HG03460 (cell line): ENCODE measurements at regions not wholly inside any gene's neighbourhood (a gene's known extent, or its start where the extent isn't known, plus 50 kb on each side); places are given as distances from the start of the nearest gene placed in this dataset.

Experiments
- ATAC-seq: cut with Tn5 transposase; IDR thresholded peaks from one replicate; pipeline ENCODE4 v1.9.1; 2021; ENCODE audit not compliant: unreplicated experiment

DNA sequence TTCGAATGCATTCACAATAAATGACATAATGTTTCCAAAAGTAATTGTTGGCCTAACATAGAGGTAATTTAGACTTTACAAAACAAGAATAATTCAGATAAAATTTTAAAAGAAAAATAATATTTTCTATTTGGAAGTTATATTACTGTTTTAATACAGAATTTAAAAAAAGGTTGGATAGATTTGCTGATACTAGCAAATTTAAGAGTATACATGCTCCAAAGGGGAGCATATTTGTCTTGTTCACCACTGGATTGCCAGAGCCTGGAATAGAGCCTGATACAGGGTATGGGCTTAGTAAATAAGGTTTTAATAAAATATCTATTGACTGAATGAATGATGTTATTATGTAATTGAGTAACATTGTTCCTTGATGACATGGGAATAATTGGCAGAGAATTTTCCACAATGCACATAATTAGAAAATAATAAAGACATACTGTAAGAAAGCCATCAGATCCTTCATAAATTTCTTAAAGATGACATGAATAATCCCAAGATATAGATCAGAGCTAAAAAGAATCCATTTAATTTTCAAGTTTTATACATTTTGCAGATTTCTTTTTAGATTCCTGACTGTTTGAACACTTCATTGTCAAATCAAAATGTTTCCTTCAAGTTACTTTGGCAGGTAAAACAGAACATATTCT lies 305.3 kb downstream of the SLC6A15 start:
- ATAC-seq: no peak

DNA sequence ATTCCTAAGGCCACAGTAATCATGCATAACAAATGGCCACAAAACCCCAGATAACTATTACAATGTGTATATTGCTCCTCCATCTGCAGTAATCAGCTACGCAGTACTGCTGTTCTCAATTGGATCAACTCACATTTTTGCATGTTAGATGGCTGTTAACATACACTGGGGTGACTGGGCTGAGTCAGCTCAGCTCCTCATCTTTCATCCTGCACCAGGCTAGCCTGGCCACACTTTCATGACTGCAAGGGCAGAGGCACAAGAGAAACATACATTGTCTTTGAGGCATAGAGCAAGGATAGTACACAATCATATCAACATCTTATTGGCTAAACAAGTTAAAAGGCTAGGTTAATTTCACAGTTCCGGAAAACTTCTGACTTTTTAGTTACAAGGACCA lies 306.6 kb downstream of the SLC6A15 start:
- no peak for ATAC-seq

DNA sequence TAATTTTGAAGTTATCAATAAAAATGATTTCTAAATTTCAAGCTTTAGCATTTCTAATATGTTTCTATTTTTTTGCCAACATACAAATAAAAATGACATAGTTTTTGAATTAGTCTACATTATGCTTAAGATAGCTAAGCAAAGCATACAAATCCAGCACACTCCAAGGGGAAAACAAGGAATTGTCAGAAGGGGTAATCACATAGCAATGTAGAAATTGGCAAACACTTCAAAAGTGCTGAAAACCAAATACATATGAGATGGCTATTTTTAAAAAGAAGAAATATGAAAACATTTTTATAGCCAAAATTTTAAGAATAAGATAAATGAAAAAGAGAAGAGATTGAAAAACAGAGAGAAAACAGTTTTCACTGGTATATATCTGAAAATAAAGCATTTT lies 308.0 kb downstream of the SLC6A15 start:
- no peak for ATAC-seq

GRCh38 chr12:84603484-84604248 lies 308.9 kb downstream of the SLC6A15 start:
- ATAC-seq: no peak

GRCh38 chr12:84601483-84601882 lies 311.1 kb downstream of the SLC6A15 start:
- no peak for ATAC-seq

DNA sequence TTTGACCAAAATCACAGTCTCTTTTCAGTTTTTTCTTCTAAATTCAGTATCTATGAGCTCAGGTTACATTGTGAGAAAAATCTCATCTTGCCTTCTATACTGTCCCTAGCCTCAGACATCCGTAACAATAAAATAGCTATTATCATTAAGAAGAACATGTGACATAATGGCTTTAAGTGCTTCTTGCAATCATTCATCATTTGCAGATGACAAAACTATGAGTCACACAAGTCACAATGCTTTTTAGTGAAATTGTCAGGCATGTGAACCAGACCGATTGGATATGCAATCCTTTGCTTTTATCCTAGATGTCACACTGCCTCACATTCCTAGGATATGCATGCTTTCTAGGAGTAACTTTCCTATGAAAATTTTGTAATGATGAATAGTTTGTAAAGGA lies 313.1 kb downstream of the SLC6A15 start:
- no peak for ATAC-seq

DNA sequence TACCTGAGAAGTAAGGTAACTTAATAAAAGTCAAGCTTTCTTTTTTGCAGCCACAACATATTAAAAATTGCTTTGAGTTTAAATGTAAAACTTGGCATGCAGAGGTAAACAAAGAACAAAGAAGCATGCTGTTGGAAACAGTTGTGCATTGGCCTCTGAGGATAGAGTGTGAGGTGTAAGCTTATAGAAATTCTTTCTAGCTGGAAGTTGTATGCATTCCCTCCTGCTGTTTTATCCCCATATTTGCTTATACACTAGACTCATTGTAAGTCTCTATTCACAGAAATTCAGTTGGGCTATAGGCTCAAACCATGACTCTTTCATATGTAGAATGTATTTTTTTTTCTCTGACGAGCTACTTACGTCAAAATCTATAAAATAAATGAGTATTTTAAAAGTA lies 316.3 kb downstream of the SLC6A15 start:
- ATAC-seq: no peak

GRCh38 chr12:84594157-84594556 lies 318.4 kb downstream of the SLC6A15 start:
- no peak for ATAC-seq

- ATAC-seq: no peak
Observed at GRCh38 chr12:84585776-84586395, 326.7 kb downstream of the SLC6A15 start.

- ATAC-seq: no peak
Observed at GRCh38 chr12:84572196-84572595, 340.4 kb downstream of the SLC6A15 start.

DNA sequence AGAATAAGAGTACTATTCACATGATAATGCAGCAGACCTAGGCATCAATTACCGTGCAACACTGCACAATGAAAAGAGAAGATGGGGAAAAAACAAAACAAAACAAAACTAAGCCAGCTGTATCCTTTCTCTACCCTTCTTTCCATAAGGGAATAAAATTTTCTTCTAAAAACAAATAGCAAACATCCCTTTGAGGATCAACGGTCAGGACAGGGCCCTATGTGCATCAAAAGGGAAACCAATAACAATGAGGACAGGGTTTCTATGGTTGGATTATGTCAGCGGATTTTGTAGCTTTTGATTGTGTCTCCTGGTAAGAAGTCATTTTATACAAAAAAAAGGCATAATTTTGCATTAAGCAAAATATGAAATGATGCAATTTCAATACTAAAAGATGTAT lies 350.3 kb downstream of the SLC6A15 start:
- ATAC-seq: no peak

DNA sequence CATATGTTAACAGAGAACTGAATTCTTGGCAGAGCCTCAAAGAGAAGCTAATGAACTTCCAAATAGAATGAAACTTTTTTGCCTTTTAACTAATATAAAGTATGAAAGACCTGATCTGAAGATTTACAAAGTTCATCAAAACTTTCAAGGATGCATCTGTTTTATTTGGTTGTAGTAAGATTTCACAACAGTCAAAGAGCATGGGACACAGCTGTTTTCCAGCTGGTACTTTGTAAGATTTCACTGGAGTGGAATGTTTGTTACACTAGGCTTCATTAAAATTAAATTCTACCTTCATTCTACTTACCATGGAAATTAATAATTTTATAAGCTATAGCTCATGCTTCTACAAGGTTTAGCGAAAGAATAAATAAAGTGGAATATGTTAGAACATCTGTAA lies 351.2 kb downstream of the SLC6A15 start:
- no peak for ATAC-seq

DNA sequence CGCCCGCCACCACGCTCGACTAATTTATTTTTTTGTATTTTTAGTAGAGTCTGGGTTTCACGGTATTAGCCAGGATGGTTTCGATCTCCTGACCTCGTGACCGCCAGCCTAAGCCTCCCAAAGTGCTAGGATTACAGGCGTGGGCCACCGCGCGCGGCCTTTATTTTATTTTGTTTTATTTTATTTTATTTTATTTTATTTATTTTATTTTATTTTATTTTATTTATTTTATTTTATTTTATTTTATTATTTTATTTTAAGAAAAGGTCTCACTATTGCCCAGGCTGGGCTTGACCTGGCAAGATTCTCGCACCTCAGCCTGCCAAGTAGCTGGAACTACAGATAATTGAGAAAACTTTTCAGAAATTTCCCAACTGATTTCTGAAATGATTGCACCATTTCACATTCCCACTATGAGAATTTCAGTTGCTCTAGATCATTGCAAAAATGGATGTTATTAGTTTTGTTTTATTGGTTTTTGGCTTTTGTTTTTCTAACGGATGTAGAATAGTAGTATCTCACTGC lies 358.3 kb downstream of the SLC6A15 start:
- no peak for ATAC-seq

DNA sequence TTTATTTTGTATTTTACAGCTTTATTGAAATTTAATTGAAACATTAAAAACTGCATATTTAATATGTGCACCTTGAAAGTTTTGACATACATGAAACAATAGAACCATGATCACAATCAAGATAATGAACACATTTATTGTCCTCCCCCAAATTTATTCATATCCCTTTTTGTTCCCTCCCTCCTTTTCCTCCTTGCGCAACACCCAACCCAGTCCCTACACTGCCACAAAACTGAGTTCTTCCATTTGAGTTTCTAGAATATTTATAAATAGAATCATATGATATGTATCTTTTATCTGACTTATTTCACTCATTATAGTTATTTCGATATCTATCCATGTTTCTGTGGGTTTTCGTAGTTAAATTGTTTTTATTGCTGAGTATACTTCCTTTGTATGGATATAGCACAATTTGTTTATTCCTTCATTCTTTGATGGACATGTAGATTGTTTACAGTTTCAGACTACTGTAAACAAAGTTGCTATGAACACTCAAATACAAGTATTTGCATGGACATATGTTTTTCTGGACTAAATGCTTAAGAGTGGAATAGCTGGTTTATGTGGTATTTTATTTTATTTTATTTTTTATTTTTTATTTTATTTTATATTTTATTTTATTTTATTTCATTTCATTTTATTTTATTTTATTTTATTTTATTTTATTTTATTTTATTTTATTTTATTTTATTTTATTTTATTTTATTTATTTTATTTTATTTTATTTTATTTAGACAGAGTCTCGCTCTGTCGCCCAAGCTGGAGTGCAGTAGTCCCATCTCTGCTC lies 359.1 kb downstream of the SLC6A15 start:
- ATAC-seq: no peak

DNA sequence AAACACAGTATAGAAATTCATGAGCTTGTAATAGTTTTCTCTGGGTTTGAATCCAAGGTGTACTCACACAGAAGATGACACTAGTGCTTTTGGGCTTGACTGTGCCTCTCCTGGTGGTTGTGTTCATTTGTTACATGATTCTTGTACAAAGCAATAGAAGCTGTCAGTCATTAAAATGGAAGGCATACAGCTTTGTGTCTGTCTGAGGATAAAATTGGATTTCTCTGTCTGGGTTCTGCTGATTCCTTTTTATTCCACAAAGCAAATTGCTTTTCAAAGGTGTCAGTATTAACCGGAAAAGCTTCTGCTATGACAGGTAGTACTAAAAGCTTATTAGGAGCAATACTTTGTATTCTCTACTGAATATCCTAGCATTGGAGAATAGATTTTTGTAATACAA lies 361.2 kb downstream of the SLC6A15 start:
- ATAC-seq: no peak

DNA sequence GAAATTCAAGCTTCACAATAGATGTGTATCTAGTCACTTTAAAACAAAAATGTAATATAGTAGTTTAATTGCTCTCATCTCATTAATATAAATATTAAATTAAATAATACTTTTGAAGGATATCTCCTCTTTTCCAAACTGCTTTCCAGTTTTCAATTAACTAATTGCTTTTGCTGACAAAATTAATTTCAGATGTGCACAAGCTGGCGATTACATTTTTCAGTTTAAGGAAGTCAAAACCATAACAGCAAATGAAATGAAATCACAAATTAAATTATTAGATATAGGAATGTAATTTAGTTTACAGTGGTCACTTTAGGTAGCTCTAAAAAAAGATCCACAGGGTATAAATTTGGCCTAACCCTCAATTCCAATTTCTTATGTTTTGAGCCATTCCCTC lies 362.1 kb downstream of the SLC6A15 start:
- no peak for ATAC-seq

GRCh38 chr12:84542289-84542688 lies 370.3 kb downstream of the SLC6A15 start:
- no peak for ATAC-seq

GRCh38 chr12:84537666-84538065 lies 374.9 kb downstream of the SLC6A15 start:
- ATAC-seq: no peak

- no peak for ATAC-seq
Observed at GRCh38 chr12:84512751-84513150, 399.8 kb downstream of the SLC6A15 start.

- no peak for ATAC-seq
Observed at GRCh38 chr12:84508851-84509260, 403.7 kb downstream of the SLC6A15 start.
